NB4 (cell line): ENCODE measurements at regions not wholly inside any gene's neighbourhood (a gene's known extent, or its start where the extent isn't known, plus 50 kb on each side); places are given as distances from the start of the nearest gene placed in this dataset.

ENCODE experiments used
- CTCF ChIP-seq: IDR thresholded peaks from one replicate; pipeline ENCODE4 v1.5.1; 2012; ENCODE audit warnings: low read depth, low read length
- MAX ChIP-seq: IDR thresholded peaks from 2 replicates; pipeline ENCODE4 v1.6.1; 2011; ENCODE audit warnings: low read depth, low read length
- MYC ChIP-seq: IDR thresholded peaks from 2 replicates; pipeline ENCODE4 v1.6.1; 2011; ENCODE audit warnings: low read depth, low read length
- POLR2A ChIP-seq: IDR thresholded peaks from 2 replicates; pipeline ENCODE4 v1.6.1; 2011; ENCODE audit warnings: mild to moderate bottlenecking; ENCODE audit not compliant: insufficient read length; ENCODE audit errors: extremely low read depth

GRCh38 chr2:103353774-103354173 lies 591.9 kb downstream of the TMEM182 start:
- no peak for TF ChIP-seq CTCF
- no peak for TF ChIP-seq POLR2A
- TF ChIP-seq MAX: no peak
- TF ChIP-seq MYC: no peak
